HG03354 (cell line): ENCODE measurements at regions not wholly inside any gene's neighbourhood (a gene's known extent, or its start where the extent isn't known, plus 50 kb on each side); places are given as distances from the start of the nearest gene placed in this dataset.

Experiments
- ATAC-seq: cut with Tn5 transposase; IDR thresholded peaks from one replicate; pipeline ENCODE4 v1.9.1; 2021; ENCODE audit warnings: mild to moderate bottlenecking; ENCODE audit not compliant: unreplicated experiment, poor library complexity, severe bottlenecking

GRCh38 chr6:53419026-53419425 lies 70.3 kb upstream of the ELOVL5 start:
- ATAC-seq, result no peak

GRCh38 chr6:53418288-53418687 lies 69.5 kb upstream of the ELOVL5 start:
- no peak for ATAC-seq

- no peak for ATAC-seq
Measured at GRCh38 chr6:53417141-53417540, 68.4 kb upstream of the ELOVL5 start.

- no peak for ATAC-seq
Measured at GRCh38 chr6:53413326-53413725, 64.6 kb upstream of the ELOVL5 start.

GRCh38 chr6:53412751-53413150 lies 64.0 kb upstream of the ELOVL5 start:
- ATAC-seq, result no peak

- ATAC-seq, result no peak
Measured at GRCh38 chr6:53412021-53412715, 63.4 kb upstream of the ELOVL5 start.

GRCh38 chr6:53411451-53411850 lies 62.7 kb upstream of the ELOVL5 start:
- ATAC-seq, result no peak

GRCh38 chr6:53410508-53411258 lies 61.9 kb upstream of the ELOVL5 start:
- peak; percentile 98 for ATAC-seq

GRCh38 chr6:53408826-53409225 lies 60.1 kb upstream of the ELOVL5 start:
- ATAC-seq, result no peak

GRCh38 chr6:53399027-53399344 lies 50.2 kb upstream of the ELOVL5 start:
- no peak for ATAC-seq

- no peak for ATAC-seq
Measured at GRCh38 chr6:53398247-53399026, 49.7 kb upstream of the ELOVL5 start.
